ENCODE measurements at regions not wholly inside any gene's neighbourhood (a gene's known extent, or its start where the extent isn't known, plus 50 kb on each side); places are given as distances from the start of the nearest gene placed in this dataset.

DNA sequence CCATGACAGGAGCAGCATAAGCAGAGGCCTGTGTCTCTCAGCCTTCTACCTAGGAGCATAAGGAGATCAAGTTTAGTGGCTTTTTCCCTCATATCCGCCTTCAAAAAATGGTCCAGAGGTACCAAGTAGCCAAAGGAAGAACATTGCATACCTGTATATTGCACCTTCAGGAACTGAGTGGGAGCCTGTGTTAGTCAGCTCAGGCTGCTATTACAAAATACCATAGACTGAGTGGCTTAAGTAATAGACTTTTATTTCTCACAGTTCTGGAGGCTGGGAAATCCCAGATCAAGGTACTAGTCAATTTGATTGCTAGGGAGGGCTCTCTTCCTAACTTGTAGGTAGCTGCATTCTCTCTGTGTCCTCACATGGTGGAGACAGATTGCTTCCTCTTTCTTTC lies 597.4 kb upstream of the PTGER4 start:
- no peaks in the 10 kb centered on the region for H3K27me3 ChIP-seq (ENCODE audit: control insufficient read depth, insufficient read depth, low read length)
- H3K9me3 ChIP-seq (ENCODE audit: control insufficient read depth, insufficient read depth, low read length) = no peaks in the 10 kb centered on the region
- CTCF ChIA-PET = no interaction called here
- POLR2A ChIA-PET = interaction anchor here (0.7 kb wide), 1 partner anchor 597 kb away, joined by 3 read pairs; the partner anchor contains the start of gene PTGER4
- no peak overlapping the region for H3K27ac ChIP-seq (ENCODE audit: low read depth, low read length)
- TF ChIP-seq, protein P1, sequence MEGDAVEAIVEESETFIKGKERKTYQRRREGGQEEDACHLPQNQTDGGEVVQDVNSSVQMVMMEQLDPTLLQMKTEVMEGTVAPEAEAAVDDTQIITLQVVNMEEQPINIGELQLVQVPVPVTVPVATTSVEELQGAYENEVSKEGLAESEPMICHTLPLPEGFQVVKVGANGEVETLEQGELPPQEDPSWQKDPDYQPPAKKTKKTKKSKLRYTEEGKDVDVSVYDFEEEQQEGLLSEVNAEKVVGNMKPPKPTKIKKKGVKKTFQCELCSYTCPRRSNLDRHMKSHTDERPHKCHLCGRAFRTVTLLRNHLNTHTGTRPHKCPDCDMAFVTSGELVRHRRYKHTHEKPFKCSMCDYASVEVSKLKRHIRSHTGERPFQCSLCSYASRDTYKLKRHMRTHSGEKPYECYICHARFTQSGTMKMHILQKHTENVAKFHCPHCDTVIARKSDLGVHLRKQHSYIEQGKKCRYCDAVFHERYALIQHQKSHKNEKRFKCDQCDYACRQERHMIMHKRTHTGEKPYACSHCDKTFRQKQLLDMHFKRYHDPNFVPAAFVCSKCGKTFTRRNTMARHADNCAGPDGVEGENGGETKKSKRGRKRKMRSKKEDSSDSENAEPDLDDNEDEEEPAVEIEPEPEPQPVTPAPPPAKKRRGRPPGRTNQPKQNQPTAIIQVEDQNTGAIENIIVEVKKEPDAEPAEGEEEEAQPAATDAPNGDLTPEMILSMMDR (IDR thresholded peaks at IDR 0.05; ENCODE audit: low read depth, low read length) = no peak
- H3K4me3 ChIP-seq (ENCODE audit: low read depth, low read length) = no peak overlapping the region
- DNase-seq (ENCODE audit: low read depth, low spot score) = no peak

DNA sequence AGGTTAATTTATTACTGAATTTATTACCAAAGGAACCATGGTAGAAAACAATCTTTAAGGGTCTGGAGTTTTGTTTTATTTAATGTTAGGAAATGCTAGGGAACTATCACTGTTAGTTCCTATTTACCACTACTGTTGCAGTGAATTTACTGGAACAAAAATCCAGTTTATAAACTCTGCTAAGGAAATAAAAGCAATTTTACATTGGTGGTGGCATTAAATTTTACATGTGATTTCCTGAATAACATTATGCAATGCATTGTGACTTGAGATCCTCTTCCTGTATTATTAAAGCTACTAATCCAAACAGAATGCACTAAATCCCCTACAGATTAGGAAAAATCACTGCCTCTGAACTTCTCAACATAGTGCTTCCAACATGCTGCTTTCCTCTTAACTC lies 599.5 kb upstream of the PTGER4 start:
- H3K27ac ChIP-seq (ENCODE audit: low read depth, low read length) = no peak overlapping the region
- no peak for DNase-seq (ENCODE audit: low read depth, low spot score)
- no peaks in the 10 kb centered on the region for H3K9me3 ChIP-seq (ENCODE audit: control insufficient read depth, insufficient read depth, low read length)
- CTCF ChIA-PET = no interaction called here
- TF ChIP-seq, protein P1 (IDR thresholded peaks at IDR 0.05; ENCODE audit: low read depth, low read length) = no peak
- POLR2A ChIA-PET = no interaction called here
- H3K4me3 ChIP-seq (ENCODE audit: low read depth, low read length) = no peak overlapping the region
- H3K27me3 ChIP-seq (ENCODE audit: control insufficient read depth, insufficient read depth, low read length) = no peaks in the 10 kb centered on the region

- Histone ChIP-seq H3K27me3 (ENCODE audit: control insufficient read depth, insufficient read depth, low read length) (no peaks in the 10 kb centered on the region), H3K4me3 (ENCODE audit: low read depth, low read length) (no peak overlapping the region), H3K27ac (ENCODE audit: low read depth, low read length) (no peak overlapping the region), H3K9me3 (ENCODE audit: control insufficient read depth, insufficient read depth, low read length) (no peaks in the 10 kb centered on the region)
- DNase-seq (ENCODE audit: low read depth, low spot score) = no peak
- TF ChIP-seq, protein P1 (IDR thresholded peaks at IDR 0.05; ENCODE audit: low read depth, low read length) = no peak
- ChIA-PET POLR2A (no interaction called here), CTCF (no interaction called here)
Observed at GRCh38 chr5:40078898-40079575, 600.7 kb upstream of the PTGER4 start.

DNA sequence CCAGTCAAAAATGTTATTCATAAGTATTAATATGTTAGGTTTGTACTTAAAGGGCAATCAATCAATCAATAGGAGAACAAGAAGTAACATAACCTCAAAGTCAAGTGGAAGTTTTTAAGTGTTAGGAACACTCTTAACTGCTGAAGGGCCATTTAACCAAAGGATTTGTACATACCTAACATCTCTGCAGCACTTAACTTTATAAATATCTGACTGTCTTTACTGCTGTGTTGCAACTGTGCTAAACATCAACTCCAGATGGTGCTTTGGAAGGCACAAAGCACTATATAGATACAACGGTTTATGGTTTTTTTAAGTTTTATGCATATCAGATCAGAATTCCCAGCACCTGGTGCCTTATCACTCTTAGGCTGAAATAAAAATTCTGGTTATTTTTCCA lies 604.9 kb upstream of the PTGER4 start:
- no peak for DNase-seq (ENCODE audit: low read depth, low spot score)
- no peaks in the 10 kb centered on the region for H3K9me3 ChIP-seq (ENCODE audit: control insufficient read depth, insufficient read depth, low read length)
- ChIA-PET CTCF (no interaction called here), POLR2A (no interaction called here)
- no peaks in the 10 kb centered on the region for H3K27me3 ChIP-seq (ENCODE audit: control insufficient read depth, insufficient read depth, low read length)
- H3K4me3 ChIP-seq (ENCODE audit: low read depth, low read length) = no peak overlapping the region
- TF ChIP-seq, protein P1 (IDR thresholded peaks at IDR 0.05; ENCODE audit: low read depth, low read length) = no peak
- no peak overlapping the region for H3K27ac ChIP-seq (ENCODE audit: low read depth, low read length)

- H3K9me3 ChIP-seq (ENCODE audit: control insufficient read depth, insufficient read depth, low read length) = no peaks in the 10 kb centered on the region
- POLR2A ChIA-PET = no interaction called here
- no peak overlapping the region for H3K4me3 ChIP-seq (ENCODE audit: low read depth, low read length)
- no peaks in the 10 kb centered on the region for H3K27me3 ChIP-seq (ENCODE audit: control insufficient read depth, insufficient read depth, low read length)
- TF ChIP-seq, protein P1 (IDR thresholded peaks at IDR 0.05; ENCODE audit: low read depth, low read length) = no peak
- no peak for DNase-seq (ENCODE audit: low read depth, low spot score)
- no peak overlapping the region for H3K27ac ChIP-seq (ENCODE audit: low read depth, low read length)
- CTCF ChIA-PET = no interaction called here
Observed at GRCh38 chr5:40073927-40074326, 605.8 kb upstream of the PTGER4 start.

Data from AG04450 (cell line).